HG03520 (cell line): ENCODE measurements at regions not wholly inside any gene's neighbourhood (a gene's known extent, or its start where the extent isn't known, plus 50 kb on each side); places are given as distances from the start of the nearest gene placed in this dataset.
"Not testable (repeated sequence)": the region's sequence is repeated elsewhere in the genome, so short reads cannot be mapped to it uniquely, and the experiment has no call there.

Experiments used
- ATAC-seq: cut with Tn5 transposase; IDR thresholded peaks from one replicate; pipeline ENCODE4 v1.9.1; 2021; ENCODE audit warnings: mild to moderate bottlenecking, moderate library complexity; ENCODE audit not compliant: unreplicated experiment

DNA sequence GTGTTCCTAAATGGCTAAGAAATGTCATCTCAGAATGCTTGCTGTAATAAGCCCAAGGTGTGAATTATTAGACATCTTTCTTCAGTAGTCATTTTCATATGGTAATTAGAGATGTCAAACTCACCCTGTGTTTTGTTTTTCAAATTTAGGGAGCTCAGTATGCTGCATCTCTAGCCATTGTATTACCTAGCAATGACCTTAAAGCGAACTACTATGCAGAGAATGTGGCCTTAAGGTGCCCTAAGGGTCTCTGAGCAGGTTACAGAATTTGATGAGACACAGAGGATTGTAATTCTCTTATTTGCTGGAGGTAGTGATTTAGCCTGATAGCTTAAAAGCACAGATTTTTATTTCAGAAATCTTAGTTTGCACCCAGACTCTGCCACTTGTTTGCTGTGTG, 1052.6 kb upstream of the DDX18 start:
- ATAC-seq = no peak

DNA sequence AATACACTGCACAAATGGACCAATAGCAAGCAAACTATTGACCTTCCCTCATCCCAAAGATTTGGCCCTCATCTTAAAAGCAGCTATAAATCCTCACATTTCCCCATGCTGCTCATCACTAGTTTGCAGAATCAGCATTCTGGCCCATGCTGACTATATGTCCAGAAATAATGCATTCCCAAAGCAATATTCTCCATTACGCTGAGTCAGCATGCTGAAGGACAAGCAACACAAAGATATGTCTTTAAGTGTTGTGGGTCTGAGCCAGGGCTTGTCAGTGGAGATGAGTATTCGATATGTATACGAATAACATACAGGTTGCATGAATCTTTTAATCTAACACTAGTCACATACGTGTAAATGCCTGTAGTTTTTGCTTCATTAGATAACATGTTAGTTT, 1045.0 kb upstream of the DDX18 start:
- ATAC-seq = no peak

DNA sequence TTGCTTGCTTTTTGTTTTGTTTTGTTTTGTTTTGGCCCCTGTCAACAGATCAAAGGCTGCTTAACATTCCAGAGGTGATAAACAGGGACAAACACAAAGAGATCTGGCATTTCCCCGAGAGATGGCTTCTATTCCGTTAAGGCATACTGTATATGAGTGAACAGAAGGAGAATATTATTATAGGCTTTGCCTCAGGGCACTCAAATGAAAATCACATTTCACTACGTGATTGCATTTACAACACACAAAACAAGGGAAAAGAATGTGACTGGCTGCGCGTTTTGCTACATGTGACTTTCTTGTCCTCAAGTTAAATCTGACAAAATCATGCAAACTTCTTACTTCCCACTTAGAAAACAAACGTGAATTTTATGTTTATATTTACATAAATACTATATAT, 1037.9 kb upstream of the DDX18 start:
- ATAC-seq = no peak

DNA sequence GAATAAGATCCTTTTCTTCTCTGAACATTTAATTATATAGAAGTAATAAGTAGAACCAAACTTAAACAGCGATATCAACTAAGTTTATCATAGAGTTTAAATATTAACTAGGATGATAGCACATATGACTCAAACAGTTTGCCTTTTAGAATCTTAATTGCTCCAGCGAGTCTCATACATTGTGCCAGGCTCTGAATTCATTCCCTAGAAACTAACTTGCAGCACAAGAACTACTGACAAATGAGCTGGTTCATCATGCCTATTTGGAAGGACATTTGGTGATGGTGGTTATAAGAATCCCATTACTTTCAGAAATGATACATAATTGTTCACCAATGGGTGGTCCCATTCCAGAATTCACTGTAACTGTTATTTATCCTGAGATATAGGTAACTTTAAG, 1026.6 kb upstream of the DDX18 start:
- ATAC-seq = no peak

DNA sequence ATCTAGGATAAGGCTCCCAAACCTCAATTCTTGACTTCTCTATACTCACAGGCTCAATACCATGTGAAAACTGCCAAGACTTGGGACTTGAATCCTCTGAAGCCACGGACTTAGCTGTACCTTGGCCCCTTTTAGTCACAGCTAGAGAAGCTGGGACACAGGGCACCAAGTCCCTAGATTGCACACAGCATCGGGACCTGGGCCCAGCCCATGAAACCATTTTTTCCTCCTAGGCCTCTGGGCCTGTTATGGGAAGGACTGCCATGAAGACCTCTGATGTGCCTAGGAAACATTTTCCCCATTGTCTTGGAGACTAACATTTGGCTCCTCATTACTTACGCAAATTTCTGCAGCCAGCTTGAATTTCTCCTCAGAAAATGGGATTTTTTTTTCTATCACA, 1011.8 kb upstream of the DDX18 start:
- ATAC-seq = no peak

DNA sequence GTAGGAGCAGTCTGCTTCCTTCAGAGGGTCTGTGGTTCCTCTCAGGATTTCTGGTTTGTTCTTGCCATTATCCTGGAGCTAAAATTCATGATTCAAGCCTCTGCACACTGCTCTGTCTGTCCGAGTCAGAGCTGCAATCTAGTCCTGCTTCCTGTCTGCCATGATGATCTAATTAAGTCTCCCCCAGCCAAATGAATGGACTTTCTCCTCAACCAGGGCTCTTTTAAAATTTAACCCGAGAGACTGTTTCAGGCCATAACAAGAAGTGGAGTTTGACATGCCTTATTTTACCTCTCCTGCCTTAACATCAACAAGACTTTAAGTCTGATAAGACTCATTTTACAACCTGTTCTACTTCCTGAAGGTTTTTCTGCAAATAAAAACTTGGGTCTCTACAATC, 1009.6 kb upstream of the DDX18 start:
- ATAC-seq = no peak

DNA sequence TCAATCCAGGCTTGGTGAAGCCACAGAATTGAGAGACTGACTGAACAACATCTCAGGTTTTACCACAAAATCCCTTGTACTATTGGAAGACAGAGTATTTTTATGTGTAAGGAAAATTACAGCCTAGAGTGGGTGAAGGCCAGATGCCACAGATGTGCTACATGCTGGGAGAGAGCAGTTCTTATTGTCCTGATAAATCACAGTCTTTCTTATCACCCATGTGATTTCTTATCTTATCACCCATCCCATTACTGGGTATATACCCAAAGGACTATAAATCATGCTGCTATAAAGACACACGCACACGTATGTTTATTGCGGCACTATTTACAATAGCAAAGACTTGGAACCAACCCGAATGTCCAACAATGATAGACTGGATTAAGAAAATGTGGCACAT, 1008.0 kb upstream of the DDX18 start:
- ATAC-seq = not testable (repeated sequence)

DNA sequence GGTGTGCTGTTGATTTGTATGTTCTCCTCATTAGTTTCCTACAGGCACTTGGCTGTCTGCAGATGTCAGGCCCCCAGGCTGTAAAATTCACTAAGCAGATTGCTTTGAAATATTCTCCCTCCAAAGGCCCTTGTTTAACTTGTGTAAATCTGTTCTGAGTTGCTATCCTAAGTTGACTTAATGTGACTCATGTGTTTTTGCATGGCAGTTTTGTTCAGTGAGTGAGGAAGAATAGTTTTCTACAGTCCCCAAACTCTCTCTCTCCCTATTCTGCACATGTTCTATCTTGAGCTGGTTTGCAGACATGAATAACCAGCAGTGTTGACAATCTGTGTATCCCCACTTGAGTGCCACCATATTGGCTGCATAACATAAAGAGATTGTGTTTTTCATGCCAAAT, 1005.4 kb upstream of the DDX18 start:
- no peak for ATAC-seq

DNA sequence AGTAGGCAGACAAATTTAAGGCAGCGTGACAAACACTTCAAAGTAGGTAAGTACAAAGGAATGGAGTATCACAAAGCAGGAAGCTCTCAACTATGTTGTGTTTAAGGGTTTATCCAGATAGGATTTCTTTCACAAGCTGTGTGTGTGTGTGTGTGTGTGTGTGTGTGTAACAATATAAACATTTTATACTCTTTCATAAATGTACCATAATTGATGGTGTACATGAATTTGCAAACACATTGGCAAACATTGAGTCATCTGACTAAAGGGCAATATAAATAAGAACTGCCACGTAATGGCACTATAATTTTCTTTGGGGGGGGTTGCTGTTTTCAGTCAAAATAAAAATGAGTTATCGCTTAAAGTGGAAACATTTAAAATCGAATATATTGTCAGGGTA, 1004.4 kb upstream of the DDX18 start:
- ATAC-seq = no peak

DNA sequence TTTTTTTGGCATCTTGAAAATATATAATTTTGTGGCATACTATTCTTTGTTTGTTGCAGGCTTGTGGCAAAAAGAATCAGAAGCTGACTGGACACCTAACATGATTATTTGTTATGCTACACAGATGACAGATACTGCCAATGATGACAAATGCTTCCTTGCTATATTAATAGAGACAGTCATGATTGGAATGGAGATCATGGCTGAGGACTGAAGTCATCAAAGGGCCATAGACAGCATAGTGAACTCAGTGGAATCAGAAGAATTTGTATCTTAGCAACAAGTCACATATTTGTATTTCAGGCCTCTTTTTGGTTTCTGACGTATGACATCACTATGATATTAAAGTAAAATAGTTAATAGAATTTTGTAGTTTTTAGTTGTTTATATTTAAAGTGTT, 1003.8 kb upstream of the DDX18 start:
- ATAC-seq = no peak

DNA sequence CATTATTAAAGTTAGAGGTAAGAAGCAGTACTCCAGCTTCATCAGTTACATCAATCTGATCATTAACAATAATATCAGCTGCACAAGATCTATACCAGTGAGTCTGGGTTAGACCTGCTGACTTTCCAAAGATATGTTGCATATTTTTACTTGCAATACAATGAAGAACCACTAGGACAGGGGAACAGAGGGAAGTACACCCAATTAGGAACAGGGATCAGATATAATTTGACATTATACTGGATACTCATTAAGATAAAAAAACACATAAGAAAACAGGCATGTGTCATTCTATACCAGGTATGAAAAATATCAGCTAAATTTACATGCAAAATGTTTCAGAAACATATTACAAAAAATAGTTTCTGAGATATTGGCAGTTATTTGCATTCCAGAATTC, 995.1 kb upstream of the DDX18 start:
- ATAC-seq = no peak

DNA sequence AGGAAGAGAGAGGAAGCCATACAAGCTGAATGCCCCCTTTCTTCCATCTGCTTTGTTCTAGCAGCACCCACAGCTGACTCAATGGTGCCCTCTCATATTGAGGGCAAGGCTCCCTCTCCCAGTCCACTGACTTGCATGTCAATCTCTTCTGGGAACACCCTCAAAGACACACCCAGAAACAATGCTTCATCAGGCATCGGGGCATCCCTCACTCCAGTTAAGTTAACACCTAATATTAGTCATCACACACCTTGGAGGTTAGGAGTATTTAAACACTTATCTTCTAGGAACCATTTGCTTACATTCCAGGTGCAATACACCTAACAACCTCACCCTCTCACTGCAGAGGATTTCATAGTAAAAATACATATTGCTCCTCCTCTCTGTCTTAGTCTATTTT, 993.5 kb upstream of the DDX18 start:
- ATAC-seq = no peak

DNA sequence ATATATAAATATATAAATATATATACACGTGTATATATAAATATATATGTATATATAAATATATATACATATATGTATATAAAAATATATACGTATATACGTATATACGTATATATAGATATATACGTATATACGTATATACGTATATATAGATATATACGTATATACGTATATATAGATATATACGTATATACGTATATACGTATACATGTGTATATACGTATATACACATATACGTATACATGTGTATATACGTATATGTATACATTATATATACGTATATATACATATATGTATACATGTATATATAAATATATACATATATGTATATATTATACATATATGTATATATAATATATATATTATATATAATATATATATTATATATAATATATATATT, 984.9 kb upstream of the DDX18 start:
- not testable (repeated sequence) for ATAC-seq

DNA sequence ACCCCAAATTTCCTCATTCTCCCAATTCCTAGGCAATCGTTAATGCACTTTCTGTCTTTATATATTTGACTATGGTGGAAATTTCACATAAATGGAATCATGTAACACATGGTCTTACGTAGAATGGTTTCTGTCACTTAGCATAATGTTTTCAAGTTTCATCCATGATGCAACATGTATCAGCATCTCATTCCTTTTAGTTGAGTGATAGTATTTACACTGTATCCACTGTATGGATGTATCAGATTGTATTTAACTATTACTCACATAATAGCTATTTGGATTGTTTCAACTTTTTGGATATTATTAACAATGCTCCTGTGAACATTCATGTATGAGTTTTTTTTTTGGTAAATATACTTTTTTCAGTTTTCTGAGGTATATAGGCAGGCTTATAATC, 982.3 kb upstream of the DDX18 start:
- ATAC-seq = no peak

DNA sequence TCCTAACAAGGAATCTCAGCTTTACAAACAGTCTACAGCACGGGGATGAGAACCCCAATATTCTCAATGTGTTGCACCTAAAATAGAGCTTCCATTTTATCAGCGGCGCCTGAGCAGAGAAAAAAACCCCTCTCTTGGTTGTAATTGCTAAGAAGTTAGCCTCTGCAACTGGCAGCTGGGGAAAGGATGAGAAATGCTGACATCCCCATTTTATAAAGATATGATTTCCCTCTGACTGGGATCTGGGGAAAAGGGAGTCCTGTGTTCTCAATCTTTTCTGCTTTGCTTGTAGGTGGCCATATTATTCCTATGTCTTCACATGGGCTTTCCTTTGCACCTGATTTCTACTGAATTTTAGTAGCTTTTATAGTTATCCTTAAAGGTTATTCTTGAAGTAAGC, 981.4 kb upstream of the DDX18 start:
- ATAC-seq = no peak

DNA sequence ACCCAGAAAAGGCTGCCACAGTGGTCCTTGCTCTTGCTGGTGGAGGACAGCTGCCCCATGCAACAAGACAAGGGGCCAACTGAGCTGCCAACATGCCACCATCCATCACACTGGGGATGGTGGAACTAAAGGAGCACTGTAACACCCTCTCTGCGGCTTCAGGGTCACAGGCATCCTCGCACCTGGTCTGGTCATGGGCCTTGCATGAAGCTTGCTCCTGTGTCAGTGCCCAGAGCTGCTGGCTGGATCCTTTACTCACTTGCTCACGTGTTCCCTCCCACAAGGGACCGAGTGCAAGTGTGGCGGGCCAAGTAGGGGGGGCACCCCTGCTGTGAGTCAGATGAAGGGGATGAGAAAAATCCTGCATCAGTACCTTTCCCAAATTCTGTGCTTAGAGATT, 972.3 kb upstream of the DDX18 start:
- ATAC-seq = no peak

DNA sequence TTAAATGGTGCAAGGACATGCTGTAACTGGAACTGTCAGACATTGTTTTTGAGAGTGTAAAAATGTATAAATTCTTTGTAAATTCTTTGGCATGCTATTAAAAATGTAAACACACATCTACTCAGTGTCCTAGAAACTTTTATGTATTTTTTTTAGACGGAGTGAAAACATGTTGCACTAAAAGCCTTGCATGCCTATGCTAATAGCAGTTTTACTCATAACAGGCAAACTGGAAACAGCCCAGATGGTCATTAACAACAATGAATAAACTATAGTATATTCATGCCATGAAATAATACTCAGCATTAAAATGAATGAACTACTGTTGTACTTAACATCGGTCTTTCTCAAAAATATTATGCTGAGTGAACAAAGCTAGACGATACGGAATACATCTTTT, 954.8 kb upstream of the DDX18 start:
- ATAC-seq = no peak

DNA sequence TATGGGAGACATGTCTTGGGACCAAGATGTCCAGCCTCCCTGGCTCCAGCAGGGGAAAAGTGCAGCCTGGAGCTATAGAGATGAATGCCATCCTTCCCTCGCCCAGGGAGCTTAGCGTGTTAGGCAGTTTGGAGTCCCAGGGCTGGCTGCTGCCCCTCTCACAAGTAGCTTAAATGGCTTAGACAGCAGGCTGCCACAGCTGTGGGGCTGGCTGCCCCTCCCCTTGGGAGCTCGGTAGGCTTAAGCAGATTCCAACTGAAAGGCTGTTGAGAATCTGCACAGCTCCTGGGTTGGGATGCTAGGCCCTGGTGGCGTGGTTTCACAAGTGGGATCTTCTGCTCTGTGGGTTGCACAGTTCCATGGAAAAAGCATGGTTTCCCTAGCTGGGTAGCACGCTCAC, 940.5 kb upstream of the DDX18 start:
- ATAC-seq = no peak

DNA sequence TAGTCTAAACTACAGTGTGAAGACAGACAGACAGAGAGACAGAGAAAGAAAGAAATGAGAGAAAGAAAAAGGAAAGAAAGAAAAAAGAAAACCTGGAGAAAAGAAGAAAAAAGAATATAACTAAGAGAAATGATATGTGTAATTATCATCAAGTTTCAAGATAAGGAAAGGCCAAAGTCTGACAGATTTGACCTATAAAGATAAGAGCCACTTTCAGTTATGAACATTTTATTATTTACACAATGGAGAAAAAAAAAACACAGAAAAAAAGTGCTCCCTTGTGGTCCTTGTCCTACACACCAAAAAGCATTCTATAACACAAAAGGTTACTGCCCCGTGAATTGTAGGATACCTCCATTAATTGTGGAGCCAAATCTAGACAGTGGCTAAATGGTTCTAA, 937.2 kb upstream of the DDX18 start:
- no peak for ATAC-seq

DNA sequence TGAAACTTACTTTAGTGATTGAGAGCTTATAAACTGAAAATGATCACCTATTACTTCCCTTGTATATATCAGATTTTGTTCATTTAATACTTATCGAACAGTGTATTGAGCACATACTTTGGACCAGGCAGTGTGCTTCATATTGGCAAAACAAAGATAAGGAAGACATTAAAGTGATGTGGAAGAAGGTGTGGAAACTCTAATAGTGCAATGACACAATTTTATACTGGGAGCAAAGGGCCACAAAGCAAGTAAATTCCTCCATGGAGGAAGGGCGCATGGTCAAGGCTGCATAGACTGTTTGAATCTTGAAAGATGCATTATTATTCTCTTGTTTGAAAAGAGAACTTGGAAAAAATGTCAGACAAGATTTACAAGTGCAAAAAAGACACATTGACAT, 936.5 kb upstream of the DDX18 start:
- no peak for ATAC-seq

DNA sequence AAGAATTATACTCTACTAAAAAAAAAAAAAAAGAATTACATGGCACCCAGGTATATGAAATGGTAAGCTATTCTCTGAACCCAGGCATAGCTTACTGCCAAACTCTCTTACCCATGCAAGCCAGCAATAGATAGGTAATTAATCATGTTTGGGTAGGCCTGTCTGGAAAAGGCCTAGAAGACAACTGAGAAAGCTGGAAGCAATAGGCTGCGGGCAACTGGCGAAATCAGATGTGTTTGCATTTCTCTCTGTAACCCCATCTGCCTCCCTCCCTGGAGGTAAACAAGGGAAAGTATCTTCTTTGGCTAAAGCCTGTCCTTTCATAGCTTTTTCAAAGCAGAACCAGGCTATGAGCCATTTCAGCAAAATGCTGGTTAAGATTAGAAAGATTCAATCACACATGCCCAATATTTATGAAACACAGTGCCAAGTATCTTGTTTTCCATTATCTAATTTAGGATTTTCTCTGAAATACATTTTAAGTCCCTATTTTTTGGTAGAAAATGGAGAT, 934.8 kb upstream of the DDX18 start:
- no peak for ATAC-seq

DNA sequence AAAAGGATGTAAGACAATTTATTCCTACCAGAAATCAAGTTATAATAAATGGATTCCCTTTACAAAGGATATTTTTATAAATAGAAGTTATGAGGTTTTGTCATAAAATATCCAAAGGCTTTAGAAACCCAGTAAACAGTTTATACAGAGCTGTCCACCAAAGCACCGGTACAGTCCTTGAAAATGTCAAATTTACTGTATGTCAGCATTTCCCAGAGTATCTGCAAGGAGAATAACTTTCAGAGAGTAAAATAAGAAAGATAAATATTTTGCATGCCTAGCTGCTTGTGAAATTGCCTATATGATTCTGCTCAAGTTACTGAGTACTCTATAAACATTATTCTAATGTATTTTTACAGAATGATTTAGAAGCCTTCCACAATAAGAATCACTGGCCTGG, 923.3 kb upstream of the DDX18 start:
- no peak for ATAC-seq

DNA sequence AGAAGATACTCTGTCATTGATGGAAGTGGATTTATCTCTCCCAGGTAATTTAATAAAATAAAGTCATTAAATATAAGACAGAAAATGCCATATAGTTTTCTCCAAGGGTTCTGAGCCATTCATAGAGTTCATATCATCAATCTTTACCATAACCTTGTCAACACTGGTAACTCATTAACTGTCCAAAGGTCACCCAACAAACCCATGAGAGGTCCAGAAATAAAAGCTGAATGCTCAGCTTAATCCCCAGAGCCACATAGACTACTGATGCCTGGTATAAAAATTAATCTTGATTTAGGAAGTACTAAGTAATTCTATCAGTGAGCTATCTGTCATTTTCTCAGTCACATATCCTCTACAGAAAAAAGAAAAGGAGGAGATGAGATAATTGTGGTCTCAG, 903.0 kb upstream of the DDX18 start:
- ATAC-seq = no peak

DNA sequence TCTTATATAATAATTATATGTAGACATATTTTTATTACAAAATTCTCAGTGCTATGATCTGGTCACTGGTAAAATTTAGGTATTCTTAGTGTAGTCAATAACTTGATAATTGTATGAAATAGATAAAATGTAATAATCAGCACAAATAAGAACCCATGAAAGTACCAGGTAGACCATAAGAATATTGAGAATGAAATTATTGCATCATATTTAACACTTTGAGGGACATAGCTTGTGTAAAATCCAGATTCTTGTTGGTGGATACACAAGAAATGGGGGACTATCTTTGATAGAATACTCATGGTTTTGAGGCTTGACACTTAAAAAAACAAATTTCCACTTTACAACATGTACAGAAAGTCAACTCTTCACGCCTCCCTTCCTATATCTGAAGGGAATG, 898.8 kb upstream of the DDX18 start:
- no peak for ATAC-seq
